ENCODE measurements at regions not wholly inside any gene's neighbourhood (a gene's known extent, or its start where the extent isn't known, plus 50 kb on each side); places are given as distances from the start of the nearest gene placed in this dataset.

DNA sequence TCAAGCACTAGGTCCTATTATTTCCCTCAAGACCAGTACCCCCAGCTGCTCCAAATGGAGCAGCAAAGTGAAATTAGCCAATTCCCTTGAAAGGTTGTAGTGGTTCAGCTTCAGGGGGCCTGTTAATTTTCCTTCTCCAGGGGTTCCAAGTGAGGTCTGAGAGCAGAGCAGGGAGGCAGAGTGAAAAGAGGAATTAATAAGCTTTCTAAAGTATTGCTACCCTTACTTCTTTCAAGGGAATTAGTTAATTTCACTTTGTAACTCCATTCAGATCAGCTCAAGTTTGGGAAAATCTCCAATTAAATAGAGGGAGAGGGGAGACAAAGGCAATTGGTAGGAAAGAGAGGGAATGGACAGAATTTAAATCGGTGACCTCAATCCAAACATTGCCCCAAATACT is 78.7 kb upstream of the SLC7A11 start:
- WGBS, 2 experiments (ENCODE audit: extremely low coverage in 2 of 2, insufficient read length in 1 of 2), result no CpG with 5 or more reads among the region's 1 CpG
- H3K36me3 ChIP-seq (ENCODE audit: control insufficient read depth, insufficient read depth, low read length), result no peaks in the 10 kb centered on the region
- dilution Hi-C loops (cut with HindIII; ENCODE audit: low sequenced_read_pairs, unreplicated experiment), result no loop called here
- POLR2A ChIA-PET (ENCODE audit: unreplicated experiment), result no interaction called here
- no peaks in the 10 kb centered on the region for H3K9me3 ChIP-seq (ENCODE audit: control insufficient read depth, insufficient read depth, low read length)
- no peaks in the 10 kb centered on the region for H3K79me1 ChIP-seq (ENCODE audit: low read depth in 1 of 2, low read length in 2 of 2)
- H2AK5ac ChIP-seq (ENCODE audit: low read depth, low read length), result no peak overlapping the region
- no peak overlapping the region for H3K4me2 ChIP-seq (ENCODE audit: low read depth, low read length)
- no peak overlapping the region for H2AFZ ChIP-seq (replicated peaks; ENCODE audit: low read length, poor library complexity)
- H3K4me3 ChIP-seq (ENCODE audit: insufficient read depth, low read depth, low read length), result no peak overlapping the region
- no peak overlapping the region for H4K8ac ChIP-seq (ENCODE audit: low read depth in 2 of 2, low read length in 2 of 2)
- no peak overlapping the region for H2BK5ac ChIP-seq (ENCODE audit: low read depth, low read length, poor library complexity, severe bottlenecking)
- no peak overlapping the region for H2AK9ac ChIP-seq (replicated peaks; ENCODE audit: low read depth, low read length, poor library complexity)
- no peaks in the 10 kb centered on the region for H3K27me3 ChIP-seq (ENCODE audit: control insufficient read depth, insufficient read depth, low read length)
- DNase-seq (no peak), ATAC-seq (ENCODE audit: low read depth) (no peak)
- in situ Hi-C loops (cut with MboI; ENCODE audit: low sequenced_read_pairs), result no loop called here
- H3K27ac ChIP-seq (ENCODE audit: insufficient read depth, low read length), result no peak overlapping the region
- no peak overlapping the region for H3K9ac ChIP-seq (ENCODE audit: low read depth, low read length)
- H3K4ac ChIP-seq (ENCODE audit: low read depth, low read length), result no peak overlapping the region
- no peak overlapping the region for H3K23ac ChIP-seq (ENCODE audit: low read depth, low read length)
- no peaks in the 10 kb centered on the region for H4K20me1 ChIP-seq (ENCODE audit: insufficient read depth, low read length)
- no peak overlapping the region for H4K5ac ChIP-seq (ENCODE audit: low read depth, low read length)
- no peaks in the 10 kb centered on the region for H3K4me1 ChIP-seq (ENCODE audit: control insufficient read depth, insufficient read depth, low read length)
- H2BK20ac ChIP-seq (ENCODE audit: low read depth, low read length), result no peak overlapping the region
- no peak overlapping the region for H2BK120ac ChIP-seq (ENCODE audit: low read depth, low read length)
- CTCF ChIA-PET, result interaction anchor here (0.6 to 0.7 kb wide), 2 partner anchors 9 to 24 kb away, joined by 3 read pairs; no protein-coding TSS in a partner anchor
- no peaks in the 10 kb centered on the region for H3K9me1 ChIP-seq (ENCODE audit: insufficient read depth, low read length)
- H3K56ac ChIP-seq (ENCODE audit: extremely low read depth, insufficient read depth, low read length), result no peak overlapping the region
- no TSS peak for BruUV-seq (replicated peaks)
- intact Hi-C loops (cut with micrococcal nuclease), result no loop called here
- H2BK15ac ChIP-seq (ENCODE audit: low read depth, low read length), result no peak overlapping the region
- no peak for TF ChIP-seq BHLHE40 (IDR thresholded peaks at IDR 0.05; ENCODE audit: low read depth, low read length)
- no peak for TF ChIP-seq RCOR1 (IDR thresholded peaks at IDR 0.05; ENCODE audit: insufficient replicate concordance, low read length)
- TF ChIP-seq POLR2A (IDR thresholded peaks at IDR 0.05; ENCODE audit: low read depth, low read length), result no peak
- no peak for TF ChIP-seq MXI1 (IDR thresholded peaks at IDR 0.05; ENCODE audit: borderline replicate concordance, low read depth, low read length)
- TF ChIP-seq RFX5 (IDR thresholded peaks at IDR 0.05; ENCODE audit: low read depth, low read length), result no peak
- no peak for TF ChIP-seq CHD1 (IDR thresholded peaks at IDR 0.05; ENCODE audit: low read depth, low read length)
- TF ChIP-seq NFE2L2 (IDR thresholded peaks at IDR 0.05; ENCODE audit: low read depth, low read length), result no peak
- TF ChIP-seq, protein P1, sequence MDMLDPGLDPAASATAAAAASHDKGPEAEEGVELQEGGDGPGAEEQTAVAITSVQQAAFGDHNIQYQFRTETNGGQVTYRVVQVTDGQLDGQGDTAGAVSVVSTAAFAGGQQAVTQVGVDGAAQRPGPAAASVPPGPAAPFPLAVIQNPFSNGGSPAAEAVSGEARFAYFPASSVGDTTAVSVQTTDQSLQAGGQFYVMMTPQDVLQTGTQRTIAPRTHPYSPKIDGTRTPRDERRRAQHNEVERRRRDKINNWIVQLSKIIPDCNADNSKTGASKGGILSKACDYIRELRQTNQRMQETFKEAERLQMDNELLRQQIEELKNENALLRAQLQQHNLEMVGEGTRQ (IDR thresholded peaks at IDR 0.05; ENCODE audit: low read depth, low read length), result no peak
- TF ChIP-seq, protein P2, sequence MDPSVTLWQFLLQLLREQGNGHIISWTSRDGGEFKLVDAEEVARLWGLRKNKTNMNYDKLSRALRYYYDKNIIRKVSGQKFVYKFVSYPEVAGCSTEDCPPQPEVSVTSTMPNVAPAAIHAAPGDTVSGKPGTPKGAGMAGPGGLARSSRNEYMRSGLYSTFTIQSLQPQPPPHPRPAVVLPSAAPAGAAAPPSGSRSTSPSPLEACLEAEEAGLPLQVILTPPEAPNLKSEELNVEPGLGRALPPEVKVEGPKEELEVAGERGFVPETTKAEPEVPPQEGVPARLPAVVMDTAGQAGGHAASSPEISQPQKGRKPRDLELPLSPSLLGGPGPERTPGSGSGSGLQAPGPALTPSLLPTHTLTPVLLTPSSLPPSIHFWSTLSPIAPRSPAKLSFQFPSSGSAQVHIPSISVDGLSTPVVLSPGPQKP (IDR thresholded peaks at IDR 0.05; ENCODE audit: borderline replicate concordance, low read depth, low read length), result no peak
- TF ChIP-seq FOS (IDR thresholded peaks at IDR 0.05; ENCODE audit: low read depth, low read length), result no peak
- TF ChIP-seq SMC3 (IDR thresholded peaks at IDR 0.05; ENCODE audit: low read depth, low read length), result no peak
- TF ChIP-seq MAFK (IDR thresholded peaks at IDR 0.05; ENCODE audit: low read depth, low read length), result no peak
- no peak for TF ChIP-seq MAZ (IDR thresholded peaks at IDR 0.05; ENCODE audit: borderline replicate concordance, low read depth, low read length)
- TF ChIP-seq CEBPB (IDR thresholded peaks at IDR 0.05; ENCODE audit: low read depth, low read length), result no peak
- H3K14ac ChIP-seq (replicated peaks; ENCODE audit: low read depth, low read length), result no peak overlapping the region
- no peak overlapping the region for H4K91ac ChIP-seq (ENCODE audit: insufficient read depth, low read depth, low read length)
- H3K18ac ChIP-seq (ENCODE audit: low read depth, low read length), result no peak overlapping the region
